Caco-2 (cell line): ENCODE measurements at regions not wholly inside any gene's neighbourhood (a gene's known extent, or its start where the extent isn't known, plus 50 kb on each side); places are given as distances from the start of the nearest gene placed in this dataset.

Experiments
- BruUV-seq: library from RNA; stranded (reverse); fragments of 400-500 nt; replicated peaks from 2 replicates; lab custom pipeline; 2021; lab: Mats Ljungman, UMichigan
- CTCF ChIA-PET: fragments of 300-600 bp; sonication (Branson Sonifier 250); formaldehyde crosslinking; loops from one replicate; lab custom pipeline; 2022; ENCODE audit warnings: antibody characterized with exemption; lab: Charles Lee
- POLR2A ChIA-PET: fragments of 300-600 bp; sonication (Branson Sonifier 250); formaldehyde crosslinking; loops from one replicate; lab custom pipeline; 2022; ENCODE audit warnings: antibody characterized with exemption; lab: Charles Lee
- DNase-seq, 2 experiments: peaks; one replicate each; pipeline versions ENCODE4 v3.0.0 to v3.0.0-alpha.2; 2020 to 2022
- H3K27me3 ChIP-seq: replicated peaks from 2 replicates; pipeline ENCODE4 v1.6.0; 2011; ENCODE audit warnings: low read length; ENCODE audit not compliant: control insufficient read depth, insufficient read depth
- H3K36me3 ChIP-seq: 2 replicates; pipeline ENCODE4 v1.5.1; 2011; ENCODE audit warnings: low read length; ENCODE audit not compliant: control insufficient read depth, insufficient read depth
- H3K4me1 ChIP-seq: fragments of 250-450 bp; sonication (Bioruptor Pico); 2 replicates; pipeline ENCODE4 v1.5.1; 2020; ENCODE audit warnings: mild to moderate bottlenecking
- H3K4me3 ChIP-seq: 2 replicates; pipeline ENCODE4 v1.5.1; 2011; ENCODE audit warnings: low read depth, mild to moderate bottlenecking, control low read depth, low read length
- H3K9me3 ChIP-seq: fragments of 250-450 bp; sonication (Bioruptor Pico); 2 replicates; pipeline ENCODE4 v1.5.1; 2020; ENCODE audit warnings: mild to moderate bottlenecking, moderate library complexity
- H3K27ac Mint-ChIP-seq: one replicate; pipeline ENCODE4 v1.8.0; 2022; ENCODE audit warnings: mixed read lengths; ENCODE audit not compliant: unreplicated experiment
- H3K27me3 Mint-ChIP-seq: one replicate; pipeline ENCODE4 v1.8.0; 2022; ENCODE audit warnings: mixed read lengths; ENCODE audit not compliant: insufficient read depth, unreplicated experiment
- H3K36me3 Mint-ChIP-seq: one replicate; pipeline ENCODE4 v1.8.0; 2022; ENCODE audit warnings: mild to moderate bottlenecking, mixed read lengths; ENCODE audit not compliant: insufficient read depth, unreplicated experiment
- H3K4me1 Mint-ChIP-seq: one replicate; pipeline ENCODE4 v1.8.0; 2022; ENCODE audit warnings: low read depth, mixed read lengths; ENCODE audit not compliant: unreplicated experiment
- H3K4me3 Mint-ChIP-seq: one replicate; pipeline ENCODE4 v1.8.0; 2022; ENCODE audit warnings: mild to moderate bottlenecking, moderate library complexity, mixed read lengths; ENCODE audit not compliant: unreplicated experiment
- H3K9me3 Mint-ChIP-seq: one replicate; pipeline ENCODE4 v1.8.0; 2022; ENCODE audit warnings: mixed read lengths; ENCODE audit not compliant: unreplicated experiment
- CTCF ChIP-seq, 2 experiments: fragments of 200-600 bp in 1 of 2; IDR thresholded peaks; 1 replicate in 1 of 2; 2 replicates in 1 of 2; pipeline versions ENCODE4 v1.5.1 to v1.8.0; 2011 to 2022; ENCODE audit warnings: antibody characterized with exemption in 1 of 2, control low read depth in 1 of 2, inconsistent platforms in 1 of 2, low read depth in 1 of 2, low read length in 1 of 2, mild to moderate bottlenecking in 1 of 2, moderate library complexity in 1 of 2; ENCODE audit not compliant: insufficient read depth in 1 of 2, severe bottlenecking in 1 of 2, unreplicated experiment in 1 of 2
- intact Hi-C: fragments of 100-400 bp; cut with micrococcal nuclease; formaldehyde crosslinking; loops from one replicate; pipeline ENCODE4 v1.10.0; 2022; ENCODE audit not compliant: unreplicated experiment

- intact Hi-C loops: loop anchor here (2.0 kb wide), 1 partner anchor 46 kb away; no protein-coding TSS in a partner anchor
- ChIA-PET CTCF (no interaction called here), POLR2A (no interaction called here)
- Mint-ChIP-seq H3K9me3 (no peaks in the 10 kb centered on the region), H3K27ac (no peak overlapping the region), H3K4me3 (no peak overlapping the region), H3K27me3 (peaks cover 15% of the 10 kb centered on the region), H3K36me3 (no peaks in the 10 kb centered on the region), H3K4me1 (no peaks in the 10 kb centered on the region)
- peaks cover 1% of the 10 kb centered on the region; the same call in 1 of the 2 replicates for H3K27me3 ChIP-seq
- no peaks in the 10 kb centered on the region for H3K36me3 ChIP-seq
- no peaks in the 10 kb centered on the region for H3K4me1 ChIP-seq
- no peak for DNase-seq
- BruUV-seq: no TSS peak
- H3K9me3 ChIP-seq: no peaks in the 10 kb centered on the region
- TF ChIP-seq CTCF (IDR thresholded peaks at IDR 0.05; ENCODE audit: insufficient read depth in 1 of 2, low read depth in 1 of 2, low read length in 1 of 2, severe bottlenecking in 1 of 2, unreplicated experiment in 1 of 2): no peak
- H3K4me3 ChIP-seq: no peak overlapping the region
These were observed 549.4 kb downstream of the TNS3 start for GRCh38 chr7:47032536-47032908.

GRCh38 chr7:47031786-47032535 lies 550.0 kb downstream of the TNS3 start:
- H3K36me3 Mint-ChIP-seq: no peaks in the 10 kb centered on the region
- TF ChIP-seq CTCF (IDR thresholded peaks at IDR 0.05; ENCODE audit: insufficient read depth in 1 of 2, low read depth in 1 of 2, low read length in 1 of 2, severe bottlenecking in 1 of 2, unreplicated experiment in 1 of 2): no peak
- ChIA-PET POLR2A (no interaction called here), CTCF (no interaction called here)
- H3K9me3 ChIP-seq: no peaks in the 10 kb centered on the region
- no peaks in the 10 kb centered on the region for H3K36me3 ChIP-seq
- no peak overlapping the region for H3K4me3 ChIP-seq
- H3K4me1 Mint-ChIP-seq: no peaks in the 10 kb centered on the region
- no peaks in the 10 kb centered on the region for H3K9me3 Mint-ChIP-seq
- no peak overlapping the region for H3K4me3 Mint-ChIP-seq
- peaks cover 13% of the 10 kb centered on the region for H3K27me3 Mint-ChIP-seq
- H3K4me1 ChIP-seq: no peaks in the 10 kb centered on the region
- intact Hi-C loops: loop anchor here (2.0 kb wide), 1 partner anchor 47 kb away; no protein-coding TSS in a partner anchor
- H3K27me3 ChIP-seq: peaks cover 1% of the 10 kb centered on the region; the same call in 1 of the 2 replicates
- H3K27ac Mint-ChIP-seq: no peak overlapping the region
- no peak for DNase-seq
- no TSS peak for BruUV-seq

GRCh38 chr7:47028284-47028683 lies 553.6 kb downstream of the TNS3 start:
- H3K36me3 ChIP-seq: no peaks in the 10 kb centered on the region
- Mint-ChIP-seq H3K36me3 (no peaks in the 10 kb centered on the region), H3K27ac (no peak overlapping the region), H3K4me1 (no peaks in the 10 kb centered on the region), H3K4me3 (no peak overlapping the region), H3K27me3 (peaks cover 14% of the 10 kb centered on the region), H3K9me3 (no peaks in the 10 kb centered on the region)
- ChIA-PET POLR2A (no interaction called here), CTCF (interaction anchor here (0.7 kb wide), 1 partner anchor 64 kb away, joined by 4 read pairs; no protein-coding TSS in a partner anchor)
- no peak for DNase-seq
- H3K4me3 ChIP-seq: no peak overlapping the region
- no peaks in the 10 kb centered on the region for H3K4me1 ChIP-seq
- BruUV-seq: no TSS peak
- TF ChIP-seq CTCF (IDR thresholded peaks at IDR 0.05; ENCODE audit: insufficient read depth in 1 of 2, low read depth in 1 of 2, low read length in 1 of 2, severe bottlenecking in 1 of 2, unreplicated experiment in 1 of 2): no peak
- H3K9me3 ChIP-seq: no peaks in the 10 kb centered on the region
- intact Hi-C loops: no loop called here
- H3K27me3 ChIP-seq: no peaks in the 10 kb centered on the region; the same call in 1 of the 2 replicates
